HEK293 (cell line): ENCODE measurements at regions not wholly inside any gene's neighbourhood (a gene's known extent, or its start where the extent isn't known, plus 50 kb on each side); places are given as distances from the start of the nearest gene placed in this dataset.
"Not testable (repeated sequence)": the region's sequence is repeated elsewhere in the genome, so short reads cannot be mapped to it uniquely, and the experiment has no call there.

Source experiments
- CTCF ChIA-PET: fragments of 350-600 bp; formaldehyde crosslinking; extraction: SDS; loops from one replicate; lab custom pipeline; 2021; ENCODE audit warnings: antibody characterized with exemption; lab: Yijun Ruan, JAX
- POLR2A ChIA-PET: fragments of 300-600 bp; formaldehyde crosslinking; extraction: SDS; loops from one replicate; lab custom pipeline; 2020; ENCODE audit warnings: antibody characterized with exemption, inconsistent platforms; lab: Yijun Ruan, JAX
- H3K27ac ChIP-seq: fragments of 200-500 bp; sonication (Bioruptor generic); 2 replicates; pipeline ENCODE4 v1.5.1; 2014; ENCODE audit warnings: low read depth, low read length, control low read depth, inconsistent platforms; ENCODE audit errors: extremely low read depth
- H3K36me3 ChIP-seq, 2 experiments: fragments of 200-500 bp in 1 of 2; sonication (Bioruptor generic) in 1 of 2; 1 replicate in 1 of 2; 2 replicates in 1 of 2; pipeline ENCODE4 v1.5.1; 2014 to 2017; ENCODE audit warnings: inconsistent platforms in 2 of 2, low read length in 2 of 2; ENCODE audit not compliant: control insufficient read depth in 2 of 2, insufficient read depth in 1 of 2
- H3K4me1 ChIP-seq: fragments of 200-500 bp; sonication (Bioruptor generic); 2 replicates; pipeline ENCODE4 v1.5.1; 2014; ENCODE audit warnings: mild to moderate bottlenecking, low read length, inconsistent platforms; ENCODE audit not compliant: control insufficient read depth, insufficient read depth
- H3K4me3 ChIP-seq: 2 replicates; pipeline ENCODE4 v1.5.1; 2011; ENCODE audit warnings: low read depth, mild to moderate bottlenecking, control low read depth, low read length, moderate library complexity
- H3K9me3 ChIP-seq: fragments of 200-500 bp; sonication (Bioruptor generic); 2 replicates; pipeline ENCODE4 v1.5.1; 2014; ENCODE audit warnings: low read depth, low read length, inconsistent platforms; ENCODE audit not compliant: control insufficient read depth, insufficient read depth
- EGR2 ChIP-seq: fragments of 450-650 bp; formaldehyde crosslinking; IDR thresholded peaks from 2 replicates; pipeline ENCODE4 v1.5.1; 2016; ENCODE audit warnings: low read depth, missing biosample characterization, missing genetic modification characterization
- HOXA7 ChIP-seq: sonication (generic); formaldehyde crosslinking; IDR thresholded peaks from 2 replicates; pipeline ENCODE4 v1.8.1; 2022; ENCODE audit warnings: missing genetic modification reagents, borderline replicate concordance
- IKZF3 ChIP-seq: fragments of 450-650 bp; IDR thresholded peaks from 2 replicates; pipeline ENCODE4 v1.5.0; 2018; ENCODE audit warnings: missing biosample characterization, mild to moderate bottlenecking, missing genetic modification characterization, moderate library complexity
- KLF10 ChIP-seq: fragments of 450-650 bp; IDR thresholded peaks from 2 replicates; pipeline ENCODE4 v1.5.1; 2018; ENCODE audit warnings: missing biosample characterization, mild to moderate bottlenecking, missing genetic modification characterization
- KLF9 ChIP-seq: fragments of 450-650 bp; formaldehyde crosslinking; IDR thresholded peaks from 2 replicates; pipeline ENCODE4 v1.5.1; 2016; ENCODE audit warnings: missing biosample characterization, missing genetic modification characterization, low read depth
- SCRT2 ChIP-seq: fragments of 450-650 bp; formaldehyde crosslinking; IDR thresholded peaks from 2 replicates; pipeline ENCODE4 v1.5.1; 2016; ENCODE audit warnings: missing biosample characterization, missing genetic modification characterization
- SP2 ChIP-seq: fragments of 450-650 bp; formaldehyde crosslinking; IDR thresholded peaks from 2 replicates; pipeline ENCODE4 v1.5.1; 2016; ENCODE audit warnings: missing biosample characterization, missing genetic modification characterization
- SP7 ChIP-seq: fragments of 450-650 bp; formaldehyde crosslinking; IDR thresholded peaks from 2 replicates; pipeline ENCODE4 v1.5.1; 2016; ENCODE audit warnings: missing biosample characterization, missing genetic modification characterization
- YY2 ChIP-seq: fragments of 450-650 bp; formaldehyde crosslinking; IDR thresholded peaks from 2 replicates; pipeline ENCODE4 v1.5.1; 2016; ENCODE audit warnings: missing biosample characterization, missing genetic modification characterization
- ZBTB7A ChIP-seq: fragments of 450-650 bp; formaldehyde crosslinking; IDR thresholded peaks from 2 replicates; pipeline ENCODE4 v1.5.1; 2016; ENCODE audit warnings: low read depth, missing biosample characterization, missing genetic modification characterization
- ZFP3 ChIP-seq: fragments of 450-650 bp; formaldehyde crosslinking; IDR thresholded peaks from 2 replicates; pipeline ENCODE4 v1.5.1; 2016; ENCODE audit warnings: low read depth, missing biosample characterization, missing genetic modification characterization
- ZNF10 ChIP-seq: fragments of 450-650 bp; formaldehyde crosslinking; IDR thresholded peaks from 2 replicates; pipeline ENCODE4 v1.5.1; 2017; ENCODE audit warnings: missing biosample characterization, missing genetic modification characterization
- ZNF132 ChIP-seq: fragments of 450-650 bp; formaldehyde crosslinking; IDR thresholded peaks from 2 replicates; pipeline ENCODE4 v1.5.1; 2017; ENCODE audit warnings: missing biosample characterization, missing genetic modification characterization, borderline replicate concordance
- ZNF146 ChIP-seq: fragments of 450-650 bp; formaldehyde crosslinking; IDR thresholded peaks from 2 replicates; pipeline ENCODE4 v1.5.1; 2016; ENCODE audit warnings: missing biosample characterization, missing genetic modification characterization
- ZNF157 ChIP-seq: fragments of 450-650 bp; formaldehyde crosslinking; IDR thresholded peaks from 2 replicates; pipeline ENCODE4 v1.5.1; 2016; ENCODE audit warnings: missing biosample characterization, missing genetic modification characterization
- ZNF16 ChIP-seq: fragments of 450-650 bp; formaldehyde crosslinking; IDR thresholded peaks from 2 replicates; pipeline ENCODE4 v1.5.1; 2016; ENCODE audit warnings: low read depth, missing biosample characterization, missing genetic modification characterization
- ZNF19 ChIP-seq: fragments of 450-650 bp; formaldehyde crosslinking; IDR thresholded peaks from 2 replicates; pipeline ENCODE4; 2016; ENCODE audit warnings: missing biosample characterization, missing genetic modification characterization, low read depth
- ZNF211 ChIP-seq: fragments of 450-650 bp; formaldehyde crosslinking; IDR thresholded peaks from 2 replicates; pipeline ENCODE4 v1.5.1; 2016; ENCODE audit warnings: low read depth, missing biosample characterization, missing genetic modification characterization
- ZNF501 ChIP-seq: fragments of 450-650 bp; formaldehyde crosslinking; IDR thresholded peaks from 2 replicates; pipeline ENCODE4 v1.5.1; 2016; ENCODE audit warnings: missing biosample characterization, missing genetic modification characterization
- ZNF510 ChIP-seq: fragments of 450-650 bp; formaldehyde crosslinking; IDR thresholded peaks from 2 replicates; pipeline ENCODE4 v1.5.1; 2018; ENCODE audit warnings: mild to moderate bottlenecking, missing genetic modification characterization, missing biosample characterization; ENCODE audit not compliant: insufficient replicate concordance
- ZNF548 ChIP-seq: fragments of 450-650 bp; formaldehyde crosslinking; IDR thresholded peaks from 2 replicates; pipeline ENCODE4 v1.5.1; 2016; ENCODE audit warnings: missing biosample characterization, missing genetic modification characterization
- ZNF596 ChIP-seq: fragments of 450-650 bp; IDR thresholded peaks from 2 replicates; pipeline ENCODE4 v1.5.0; 2018; ENCODE audit warnings: missing biosample characterization, mild to moderate bottlenecking, missing genetic modification characterization, moderate library complexity
- ZNF621 ChIP-seq: fragments of 450-650 bp; formaldehyde crosslinking; IDR thresholded peaks from 2 replicates; pipeline ENCODE4 v1.5.1; 2017; ENCODE audit warnings: missing biosample characterization, missing genetic modification characterization
- ZNF645 ChIP-seq: fragments of 450-650 bp; formaldehyde crosslinking; IDR thresholded peaks from 2 replicates; pipeline ENCODE4; 2016; ENCODE audit warnings: missing biosample characterization, missing genetic modification characterization
- ZNF654 ChIP-seq: fragments of 450-650 bp; formaldehyde crosslinking; IDR thresholded peaks from 2 replicates; pipeline ENCODE4 v1.5.1; 2016; ENCODE audit warnings: low read depth, missing biosample characterization, missing genetic modification characterization
- ZNF670 ChIP-seq: fragments of 450-650 bp; formaldehyde crosslinking; IDR thresholded peaks from 2 replicates; pipeline ENCODE4 v1.5.1; 2016; ENCODE audit warnings: missing biosample characterization, missing genetic modification characterization, low read depth
- TF ChIP-seq, protein P1 (sequence below): fragments of 450-650 bp; formaldehyde crosslinking; IDR thresholded peaks from 2 replicates; pipeline ENCODE4 v1.5.1; 2016; ENCODE audit warnings: missing biosample characterization, missing genetic modification characterization, borderline replicate concordance

GRCh38 chr11:23885801-23886200 lies 611.1 kb upstream of the LUZP2 start:
- no peak overlapping the region for H3K4me3 ChIP-seq
- CTCF ChIA-PET, result no interaction called here
- H3K27ac ChIP-seq, result no peak overlapping the region
- H3K4me1 ChIP-seq, result no peaks in the 10 kb centered on the region
- no peaks in the 10 kb centered on the region for H3K9me3 ChIP-seq
- POLR2A ChIA-PET, result no interaction called here
- TF ChIP-seq, protein P1, sequence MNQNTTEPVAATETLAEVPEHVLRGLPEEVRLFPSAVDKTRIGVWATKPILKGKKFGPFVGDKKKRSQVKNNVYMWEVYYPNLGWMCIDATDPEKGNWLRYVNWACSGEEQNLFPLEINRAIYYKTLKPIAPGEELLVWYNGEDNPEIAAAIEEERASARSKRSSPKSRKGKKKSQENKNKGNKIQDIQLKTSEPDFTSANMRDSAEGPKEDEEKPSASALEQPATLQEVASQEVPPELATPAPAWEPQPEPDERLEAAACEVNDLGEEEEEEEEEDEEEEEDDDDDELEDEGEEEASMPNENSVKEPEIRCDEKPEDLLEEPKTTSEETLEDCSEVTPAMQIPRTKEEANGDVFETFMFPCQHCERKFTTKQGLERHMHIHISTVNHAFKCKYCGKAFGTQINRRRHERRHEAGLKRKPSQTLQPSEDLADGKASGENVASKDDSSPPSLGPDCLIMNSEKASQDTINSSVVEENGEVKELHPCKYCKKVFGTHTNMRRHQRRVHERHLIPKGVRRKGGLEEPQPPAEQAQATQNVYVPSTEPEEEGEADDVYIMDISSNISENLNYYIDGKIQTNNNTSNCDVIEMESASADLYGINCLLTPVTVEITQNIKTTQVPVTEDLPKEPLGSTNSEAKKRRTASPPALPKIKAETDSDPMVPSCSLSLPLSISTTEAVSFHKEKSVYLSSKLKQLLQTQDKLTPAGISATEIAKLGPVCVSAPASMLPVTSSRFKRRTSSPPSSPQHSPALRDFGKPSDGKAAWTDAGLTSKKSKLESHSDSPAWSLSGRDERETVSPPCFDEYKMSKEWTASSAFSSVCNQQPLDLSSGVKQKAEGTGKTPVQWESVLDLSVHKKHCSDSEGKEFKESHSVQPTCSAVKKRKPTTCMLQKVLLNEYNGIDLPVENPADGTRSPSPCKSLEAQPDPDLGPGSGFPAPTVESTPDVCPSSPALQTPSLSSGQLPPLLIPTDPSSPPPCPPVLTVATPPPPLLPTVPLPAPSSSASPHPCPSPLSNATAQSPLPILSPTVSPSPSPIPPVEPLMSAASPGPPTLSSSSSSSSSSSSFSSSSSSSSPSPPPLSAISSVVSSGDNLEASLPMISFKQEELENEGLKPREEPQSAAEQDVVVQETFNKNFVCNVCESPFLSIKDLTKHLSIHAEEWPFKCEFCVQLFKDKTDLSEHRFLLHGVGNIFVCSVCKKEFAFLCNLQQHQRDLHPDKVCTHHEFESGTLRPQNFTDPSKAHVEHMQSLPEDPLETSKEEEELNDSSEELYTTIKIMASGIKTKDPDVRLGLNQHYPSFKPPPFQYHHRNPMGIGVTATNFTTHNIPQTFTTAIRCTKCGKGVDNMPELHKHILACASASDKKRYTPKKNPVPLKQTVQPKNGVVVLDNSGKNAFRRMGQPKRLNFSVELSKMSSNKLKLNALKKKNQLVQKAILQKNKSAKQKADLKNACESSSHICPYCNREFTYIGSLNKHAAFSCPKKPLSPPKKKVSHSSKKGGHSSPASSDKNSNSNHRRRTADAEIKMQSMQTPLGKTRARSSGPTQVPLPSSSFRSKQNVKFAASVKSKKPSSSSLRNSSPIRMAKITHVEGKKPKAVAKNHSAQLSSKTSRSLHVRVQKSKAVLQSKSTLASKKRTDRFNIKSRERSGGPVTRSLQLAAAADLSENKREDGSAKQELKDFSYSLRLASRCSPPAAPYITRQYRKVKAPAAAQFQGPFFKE, result no peak
- TF ChIP-seq ZNF10 (tag by site-specific recombination) (no peak), SP7 (tag by site-specific recombination) (no peak), EGR2 (tag by site-specific recombination) (no peak), YY2 (tag by site-specific recombination) (no peak), ZNF670 (tag by site-specific recombination) (no peak), ZNF548 (tag by site-specific recombination) (no peak), HOXA7 (no peak), KLF9 (no peak), ZNF621 (tag by site-specific recombination) (no peak), ZNF146 (tag by site-specific recombination) (no peak), SCRT2 (tag by site-specific recombination) (no peak), ZNF654 (tag by site-specific recombination) (no peak), ZNF211 (tag by site-specific recombination) (no peak)
- no peaks in the 10 kb centered on the region for H3K36me3 ChIP-seq

DNA sequence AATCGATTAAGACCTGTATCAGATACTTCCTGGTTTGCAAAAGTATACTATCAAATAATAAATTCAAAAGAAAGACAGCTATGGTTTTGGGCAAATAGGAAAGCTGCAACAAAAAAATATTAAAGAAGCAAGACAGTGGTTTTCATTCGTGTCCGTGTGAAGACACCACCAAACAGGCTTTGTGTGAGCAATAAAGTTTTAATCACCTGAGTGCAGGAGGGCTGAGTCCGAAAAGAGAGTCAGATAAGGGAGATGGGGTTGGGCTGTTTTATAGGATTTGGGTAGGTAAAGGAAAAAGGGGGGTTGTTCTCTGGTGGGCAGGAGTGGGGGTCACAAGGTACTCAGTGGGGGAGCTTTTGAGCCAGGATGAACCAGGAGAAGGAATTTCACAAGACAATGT lies 609.7 kb upstream of the LUZP2 start:
- H3K27ac ChIP-seq, H3K4me3 ChIP-seq, H3K4me1 ChIP-seq, POLR2A ChIA-PET, CTCF ChIA-PET, H3K36me3 ChIP-seq, H3K9me3 ChIP-seq: not testable (repeated sequence)

GRCh38 chr11:23893126-23893525 lies 603.7 kb upstream of the LUZP2 start:
- H3K27ac ChIP-seq, result no peak overlapping the region
- H3K4me1 ChIP-seq, result no peaks in the 10 kb centered on the region
- no peak overlapping the region for H3K4me3 ChIP-seq
- no peaks in the 10 kb centered on the region for H3K9me3 ChIP-seq
- ChIA-PET POLR2A (no interaction called here), CTCF (no interaction called here)
- no peak for TF ChIP-seq ZNF596 (tag by site-specific recombination)
- no peak for TF ChIP-seq ZNF157 (tag by site-specific recombination)
- TF ChIP-seq IKZF3, result no peak
- no peak for TF ChIP-seq ZNF645 (tag by site-specific recombination)
- TF ChIP-seq KLF10 (tag by site-specific recombination), result no peak
- no peak for TF ChIP-seq SP2 (tag by site-specific recombination)
- TF ChIP-seq ZNF19 (tag by site-specific recombination), result no peak
- no peak for TF ChIP-seq ZBTB7A (tag by site-specific recombination)
- TF ChIP-seq ZNF501 (tag by site-specific recombination), result no peak
- no peak for TF ChIP-seq ZNF510
- no peak for TF ChIP-seq ZNF132 (tag by site-specific recombination)
- no peak for TF ChIP-seq ZFP3 (tag by site-specific recombination)
- no peak for TF ChIP-seq ZNF16 (tag by site-specific recombination)
- no peaks in the 10 kb centered on the region for H3K36me3 ChIP-seq
